NCI-H187 (cell line): ENCODE measurements at regions not wholly inside any gene's neighbourhood (a gene's known extent, or its start where the extent isn't known, plus 50 kb on each side); places are given as distances from the start of the nearest gene placed in this dataset.
"Not testable (repeated sequence)": the region's sequence is repeated elsewhere in the genome, so short reads cannot be mapped to it uniquely, and the experiment has no call there.

Source experiments
- DNase-seq, 2 experiments: peaks; one replicate each; lab custom pipeline; 2025; lab: John Stamatoyannopoulos, UW

GRCh38 chr4:95898226-95898625 is 58.3 kb downstream of the PDHA2 start:
- no peak for DNase-seq

- DNase-seq = no peak
Observed at GRCh38 chr4:95909211-95909610, 69.3 kb downstream of the PDHA2 start.

- no peak for DNase-seq
Observed at GRCh38 chr4:95910749-95911148, 70.9 kb downstream of the PDHA2 start.

- DNase-seq = no peak
Observed at GRCh38 chr4:95921470-95921869, 81.6 kb downstream of the PDHA2 start.

- DNase-seq = no peak
Observed at GRCh38 chr4:95929448-95930064, 89.7 kb downstream of the PDHA2 start.

GRCh38 chr4:95939141-95939540 is 99.2 kb downstream of the PDHA2 start:
- DNase-seq = no peak

GRCh38 chr4:95949136-95949765 is 109.4 kb downstream of the PDHA2 start:
- DNase-seq = no peak

- no peak for DNase-seq
Observed at GRCh38 chr4:95949808-95950207, 109.9 kb downstream of the PDHA2 start.

GRCh38 chr4:95952538-95952937 is 112.6 kb downstream of the PDHA2 start:
- not testable (repeated sequence) for DNase-seq

GRCh38 chr4:95956094-95956493 is 116.2 kb downstream of the PDHA2 start:
- DNase-seq = no peak

GRCh38 chr4:95957054-95957453 is 117.2 kb downstream of the PDHA2 start:
- no peak for DNase-seq

GRCh38 chr4:95957759-95958158 is 117.9 kb downstream of the PDHA2 start:
- no peak for DNase-seq

GRCh38 chr4:95959182-95959581 is 119.3 kb downstream of the PDHA2 start:
- no peak for DNase-seq

GRCh38 chr4:95959633-95960032 is 119.7 kb downstream of the PDHA2 start:
- no peak for DNase-seq

- DNase-seq = no peak
Observed at GRCh38 chr4:95963456-95963855, 123.6 kb downstream of the PDHA2 start.

GRCh38 chr4:95979961-95980876 is 140.3 kb downstream of the PDHA2 start:
- DNase-seq = no peak

GRCh38 chr4:95980877-95981360 is 141.0 kb downstream of the PDHA2 start:
- DNase-seq = no peak

- DNase-seq = no peak
Observed at GRCh38 chr4:95981591-95981990, 141.7 kb downstream of the PDHA2 start.

GRCh38 chr4:95982516-95982915 is 142.6 kb downstream of the PDHA2 start:
- no peak for DNase-seq

GRCh38 chr4:95984081-95984480 is 144.2 kb downstream of the PDHA2 start:
- DNase-seq = no peak

GRCh38 chr4:95985051-95985450 is 145.2 kb downstream of the PDHA2 start:
- DNase-seq = no peak

GRCh38 chr4:95985791-95986550 is 146.1 kb downstream of the PDHA2 start:
- DNase-seq = no peak
